HG03442 (cell line): ENCODE measurements at regions not wholly inside any gene's neighbourhood (a gene's known extent, or its start where the extent isn't known, plus 50 kb on each side); places are given as distances from the start of the nearest gene placed in this dataset.

Experiments used
- ATAC-seq: cut with Tn5 transposase; IDR thresholded peaks from one replicate; pipeline ENCODE4 v1.9.1; 2021; ENCODE audit warnings: mild to moderate bottlenecking, moderate library complexity; ENCODE audit not compliant: unreplicated experiment

DNA sequence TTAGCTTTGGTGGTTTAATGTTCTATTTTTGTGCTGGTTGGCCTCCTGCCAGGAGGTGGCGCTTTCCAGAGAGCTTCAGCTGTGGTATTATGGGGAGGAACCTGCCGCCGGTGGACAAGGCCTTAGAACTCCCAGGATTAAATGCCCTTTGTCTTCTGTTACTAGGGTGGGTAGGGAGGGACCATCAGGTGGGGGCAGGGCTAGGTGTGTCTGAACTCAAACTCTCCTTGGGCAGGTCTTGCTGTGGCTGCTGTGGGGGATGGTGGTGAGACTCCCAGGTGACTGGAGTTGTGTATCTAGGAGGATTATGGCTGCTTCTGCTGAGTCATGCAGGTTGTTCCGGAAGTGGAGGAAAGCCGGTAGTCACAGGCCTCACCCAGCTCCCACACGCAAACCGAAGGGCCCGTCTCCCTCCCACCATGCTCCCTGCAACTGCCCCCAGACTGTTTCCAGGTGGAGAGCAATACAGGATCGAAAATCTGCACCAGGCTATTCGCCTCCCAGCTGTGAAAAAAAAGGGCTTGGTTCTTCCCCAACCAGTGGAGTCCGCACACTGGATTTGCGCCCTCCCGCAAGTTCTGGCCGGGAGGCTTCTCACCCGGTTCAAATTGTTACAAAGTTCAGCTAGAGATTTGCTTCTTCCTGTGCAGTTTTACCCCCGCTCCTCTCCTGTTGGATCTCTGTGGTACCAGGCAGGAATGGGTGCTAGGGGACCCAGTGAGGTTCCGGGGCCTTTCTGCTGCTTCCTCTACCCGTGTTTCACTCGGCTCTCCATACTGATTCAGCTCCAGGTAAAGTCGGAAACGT, 220.5 kb downstream of the CENPF start:
- no peak for ATAC-seq

DNA sequence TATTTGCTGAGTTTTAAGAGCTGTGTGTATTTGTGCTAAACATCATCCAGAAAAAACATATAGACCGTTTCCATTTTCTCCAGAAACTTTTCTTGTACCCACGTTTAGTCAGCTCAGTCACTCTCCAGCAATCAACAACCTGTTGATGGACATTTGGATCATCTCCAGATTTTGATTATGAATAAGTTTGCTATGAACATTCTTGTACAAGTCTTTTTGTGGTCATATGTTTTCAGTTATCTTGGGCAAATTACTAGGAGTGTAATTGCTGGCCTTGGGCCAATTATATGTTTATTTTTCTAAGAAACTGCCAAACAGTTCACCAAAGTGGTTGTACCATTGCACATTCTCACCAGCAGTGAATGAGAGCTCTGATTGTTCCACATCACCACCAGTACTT, 221.8 kb downstream of the CENPF start:
- no peak for ATAC-seq

DNA sequence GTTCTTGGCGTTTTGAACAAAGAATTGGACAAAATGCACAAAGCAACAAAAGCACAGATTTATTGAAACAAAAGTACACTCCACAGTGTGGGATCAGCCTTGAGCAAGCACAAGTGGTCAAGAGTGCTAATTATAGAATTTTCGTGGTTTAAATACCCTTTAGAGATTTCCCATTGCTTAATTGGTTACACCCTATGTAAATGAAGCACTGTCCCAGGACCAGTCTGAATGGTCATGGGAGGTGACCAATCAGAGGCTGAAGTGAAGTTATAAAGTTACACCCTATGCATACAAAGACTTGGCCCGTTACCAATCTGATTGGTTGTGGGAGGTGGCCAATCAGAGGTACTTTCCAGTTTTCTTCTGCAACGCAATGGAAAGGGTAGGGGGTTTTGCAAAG, 223.6 kb downstream of the CENPF start:
- ATAC-seq = no peak

DNA sequence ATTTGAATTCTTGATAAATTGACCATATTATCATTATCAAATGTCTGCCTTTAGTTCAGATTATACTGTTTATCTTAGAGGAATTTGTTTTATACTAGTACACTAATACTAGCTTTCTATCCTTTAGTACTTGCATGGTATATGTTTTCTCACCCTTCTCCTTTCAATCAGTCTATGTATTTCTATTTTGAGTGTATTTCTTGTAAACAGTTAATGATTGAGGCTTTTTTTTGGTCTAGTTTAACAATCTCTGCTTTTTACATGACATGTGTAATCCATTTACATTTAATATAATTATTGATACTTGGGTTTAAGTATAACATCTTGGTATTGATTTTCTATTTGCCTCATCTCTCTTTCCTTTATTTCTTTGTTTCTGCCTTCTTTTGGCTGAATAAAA, 224.9 kb downstream of the CENPF start:
- ATAC-seq = no peak

DNA sequence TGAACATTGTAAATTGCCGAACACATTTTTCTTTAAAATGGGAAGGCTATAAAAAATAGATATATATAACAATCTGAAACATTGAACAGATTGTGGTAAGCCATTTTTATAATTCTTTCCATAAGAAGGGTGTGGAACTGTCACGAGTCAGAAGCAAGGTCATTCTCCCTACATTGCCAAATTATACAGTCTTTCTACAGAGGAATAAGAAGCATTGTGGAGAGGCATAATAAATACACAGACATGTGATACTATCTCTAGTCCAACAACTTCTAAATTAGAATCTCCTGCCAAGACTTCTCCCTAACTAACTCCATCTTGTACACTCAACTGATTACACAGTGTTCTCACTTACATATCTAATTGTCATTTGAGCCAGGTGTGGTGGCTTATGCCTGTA, 227.9 kb downstream of the CENPF start:
- ATAC-seq = no peak

DNA sequence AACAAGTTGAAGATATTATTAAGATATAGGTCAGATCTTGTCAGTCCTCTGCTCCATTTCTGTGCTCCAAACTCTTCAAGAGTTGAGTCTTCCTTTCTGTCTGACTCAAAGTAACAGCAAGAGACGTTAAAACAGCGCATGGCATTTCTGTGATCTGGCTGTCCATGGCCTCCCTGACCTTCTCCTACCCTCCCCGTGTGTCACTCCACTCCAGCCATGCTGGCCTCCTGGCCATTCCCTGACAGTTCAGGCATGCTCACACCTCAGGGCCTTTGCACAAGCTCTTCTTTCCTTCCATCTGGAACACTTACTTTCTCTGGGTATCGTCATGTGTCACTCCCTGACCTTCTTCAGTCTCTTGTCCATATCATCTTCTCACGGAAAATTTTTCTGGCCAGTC, 229.0 kb downstream of the CENPF start:
- ATAC-seq = no peak

DNA sequence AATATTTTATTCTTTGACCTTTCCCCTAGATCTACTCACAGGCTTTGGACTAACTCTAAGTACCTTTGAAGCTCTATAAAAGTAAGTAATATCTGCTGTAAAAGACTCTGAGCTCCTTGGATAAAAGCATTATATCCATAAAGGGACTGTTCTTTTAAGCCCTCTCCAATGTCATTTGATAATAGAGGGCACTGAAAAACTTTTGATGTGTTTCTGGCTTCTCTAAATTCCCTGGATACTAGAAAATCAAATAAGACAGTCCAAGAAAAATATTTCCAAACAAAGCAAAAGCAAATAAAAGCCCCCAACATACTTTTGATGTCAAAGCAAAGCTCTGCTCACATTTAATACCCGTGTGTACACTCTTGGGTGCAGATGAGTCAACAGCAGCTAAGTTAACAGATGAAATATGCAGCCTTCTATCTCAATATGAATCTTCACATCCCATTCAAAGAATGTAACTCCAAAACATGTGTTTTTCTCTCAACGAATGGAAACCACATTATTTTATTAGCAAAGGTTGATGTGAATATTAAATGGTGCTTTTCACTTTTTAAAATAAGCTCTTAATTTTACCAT, 230.3 kb downstream of the CENPF start:
- no peak for ATAC-seq

DNA sequence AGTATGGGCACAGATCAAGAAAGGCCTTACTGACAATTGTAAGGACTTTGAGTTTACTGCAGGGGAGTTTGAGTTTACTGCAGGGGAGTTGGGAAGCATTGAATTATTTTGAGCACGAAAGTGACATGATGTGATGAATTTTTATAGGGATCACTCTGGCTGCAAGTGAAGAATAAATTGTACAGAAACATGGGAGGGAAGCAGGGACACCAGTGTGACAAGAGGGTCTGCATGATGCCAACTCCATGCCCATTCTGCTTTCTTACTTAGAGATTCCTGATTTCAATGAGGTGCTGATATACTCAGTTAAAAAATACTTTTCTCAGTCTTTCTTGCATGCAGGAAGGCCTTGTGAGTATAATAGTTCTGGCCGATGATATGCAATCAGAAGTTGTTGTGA, 234.4 kb downstream of the CENPF start:
- ATAC-seq = no peak

DNA sequence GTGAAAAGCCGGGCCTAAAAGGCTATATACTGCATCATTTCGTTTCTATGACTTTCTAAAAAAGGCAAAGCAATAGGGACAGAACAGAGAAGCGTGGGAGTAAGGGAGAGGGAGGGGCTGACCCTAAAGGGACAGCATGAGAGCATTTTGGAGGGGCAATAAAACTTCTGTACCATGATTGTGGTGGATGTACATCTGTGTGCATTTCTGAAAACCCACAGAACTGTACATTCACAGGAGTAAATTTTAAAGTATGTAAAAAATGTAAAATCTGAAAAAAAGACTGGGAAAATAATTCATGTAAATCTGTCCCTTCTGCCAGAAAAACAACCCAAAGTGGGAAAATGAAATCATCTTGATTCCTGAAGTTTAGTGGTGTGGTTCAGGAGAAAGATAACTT, 235.4 kb downstream of the CENPF start:
- ATAC-seq = no peak

DNA sequence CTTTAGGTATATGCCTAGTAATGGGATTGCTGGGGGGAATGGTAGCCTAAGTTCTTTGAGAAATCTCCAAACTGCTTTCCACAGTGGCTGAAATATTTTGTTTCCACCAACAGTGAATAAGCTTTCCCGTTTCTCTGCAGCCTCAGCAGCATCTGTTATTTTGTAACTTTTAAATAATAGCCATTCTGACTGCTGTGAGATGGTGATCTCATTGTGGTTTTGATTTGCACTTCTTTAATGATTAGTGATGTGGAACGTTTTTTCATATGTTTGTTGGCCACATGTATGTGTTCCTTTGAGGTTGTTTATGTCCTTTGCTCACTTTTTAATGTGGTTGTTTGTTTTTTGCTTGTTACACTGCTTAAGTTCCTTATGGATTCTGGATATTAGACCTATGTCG, 237.4 kb downstream of the CENPF start:
- ATAC-seq = no peak

DNA sequence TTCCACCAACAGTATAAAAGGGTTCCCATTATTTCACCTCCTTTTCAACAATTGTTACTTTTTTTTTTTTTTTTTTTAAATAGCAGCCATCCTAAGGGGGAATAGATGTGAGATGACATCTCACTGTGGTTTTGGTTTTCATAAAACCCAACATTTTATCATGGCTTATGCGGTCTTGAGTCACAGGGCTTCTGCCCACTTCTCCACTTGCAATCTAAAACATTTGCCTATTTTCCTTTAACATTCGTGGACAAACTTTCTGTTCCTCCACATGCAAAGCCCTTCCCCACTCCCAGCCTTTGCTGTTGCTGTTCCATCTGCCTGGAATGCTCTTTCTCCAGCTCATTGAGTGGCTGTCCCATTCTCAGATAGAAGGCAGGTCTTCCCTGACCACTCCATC, 239.7 kb upstream of the KCNK2 start:
- ATAC-seq = no peak

DNA sequence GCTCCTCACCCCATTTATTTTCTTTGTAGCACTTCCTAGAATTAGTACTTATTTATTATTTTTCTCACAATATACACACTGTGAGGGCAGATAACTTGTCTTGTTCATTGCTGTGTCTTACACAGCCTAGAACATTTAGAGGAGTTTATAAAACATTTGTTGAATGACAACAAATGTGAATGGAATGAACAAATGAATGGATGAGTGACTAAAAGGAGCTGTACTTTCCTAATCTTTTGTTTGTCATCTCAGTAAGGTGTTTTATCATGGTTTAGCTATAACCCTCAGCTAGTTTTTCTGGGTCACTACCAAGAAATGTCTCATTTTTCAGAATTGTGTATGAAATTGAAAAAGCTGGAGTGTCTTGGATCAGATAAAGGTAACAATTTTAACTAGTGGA, 239.3 kb upstream of the KCNK2 start:
- no peak for ATAC-seq

DNA sequence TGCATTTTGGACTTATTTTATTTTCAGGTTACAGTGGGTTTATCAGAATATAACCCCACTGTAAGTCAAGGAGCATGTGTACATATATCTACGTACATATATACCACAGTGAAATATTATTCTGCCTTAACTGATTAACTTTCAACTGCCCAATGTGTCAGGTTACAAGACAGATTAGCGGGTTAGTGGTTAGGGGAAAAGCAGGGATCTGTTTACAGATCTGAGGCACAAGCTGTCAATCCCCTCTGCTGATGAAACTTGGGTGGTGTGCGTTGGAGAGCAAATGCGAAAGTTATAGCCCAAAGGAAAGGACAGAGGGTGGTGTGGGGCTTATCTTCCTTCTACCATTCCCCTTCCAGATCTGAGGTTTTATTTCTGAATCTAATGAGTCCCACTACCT, 238.2 kb upstream of the KCNK2 start:
- no peak for ATAC-seq

DNA sequence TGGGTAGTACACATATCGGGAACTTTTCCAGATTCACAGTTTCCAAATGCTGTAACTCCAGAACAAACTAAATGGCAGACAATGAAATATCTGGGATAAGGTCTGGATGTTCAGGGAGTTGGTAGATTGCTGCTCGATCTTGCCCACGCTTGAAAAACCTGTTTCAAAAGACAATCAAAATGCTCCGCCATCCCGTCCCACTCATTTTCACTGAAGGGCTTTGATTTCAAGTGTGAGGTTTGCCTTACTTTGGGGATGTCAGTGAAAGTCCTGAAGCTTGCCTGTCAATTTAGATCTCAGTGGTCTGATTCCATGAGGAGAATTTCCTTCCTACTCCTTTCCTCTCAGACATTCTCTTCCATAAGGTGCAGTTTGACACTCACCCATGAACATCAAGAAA, 236.3 kb upstream of the KCNK2 start:
- no peak for ATAC-seq

DNA sequence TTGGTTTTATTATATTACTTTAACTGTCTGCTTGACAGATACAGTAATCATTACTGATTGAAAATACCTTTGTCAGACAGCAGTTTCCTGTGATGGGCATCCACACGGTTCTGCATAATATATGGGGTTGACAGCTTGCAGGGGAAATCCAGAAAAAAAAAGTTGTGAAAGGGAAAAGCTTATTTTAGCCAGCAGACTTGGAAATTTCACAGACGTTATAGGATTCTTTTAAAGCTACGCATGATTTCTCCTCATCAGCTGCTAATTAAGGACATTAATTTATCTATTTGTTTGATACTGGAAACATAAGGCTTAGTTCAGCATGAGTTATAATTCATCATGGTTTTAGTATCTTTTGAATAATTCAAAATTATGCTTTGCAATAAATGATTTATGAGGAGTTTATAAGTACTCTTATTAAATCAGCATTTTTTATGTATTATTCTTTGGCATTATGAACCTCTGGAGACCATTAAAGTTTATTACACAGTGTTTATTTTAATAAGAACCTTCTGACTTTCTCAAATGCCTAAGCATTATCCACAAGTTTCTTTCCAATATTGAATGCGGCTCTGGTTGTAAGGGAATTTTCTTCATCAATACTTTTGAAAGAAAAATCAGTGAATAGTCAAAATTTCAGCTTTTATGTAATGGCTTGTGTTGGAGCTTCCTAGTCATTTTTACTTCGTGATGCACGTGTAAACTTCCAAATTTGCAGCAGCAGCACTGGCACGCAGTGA, 235.3 kb upstream of the KCNK2 start:
- ATAC-seq = no peak

DNA sequence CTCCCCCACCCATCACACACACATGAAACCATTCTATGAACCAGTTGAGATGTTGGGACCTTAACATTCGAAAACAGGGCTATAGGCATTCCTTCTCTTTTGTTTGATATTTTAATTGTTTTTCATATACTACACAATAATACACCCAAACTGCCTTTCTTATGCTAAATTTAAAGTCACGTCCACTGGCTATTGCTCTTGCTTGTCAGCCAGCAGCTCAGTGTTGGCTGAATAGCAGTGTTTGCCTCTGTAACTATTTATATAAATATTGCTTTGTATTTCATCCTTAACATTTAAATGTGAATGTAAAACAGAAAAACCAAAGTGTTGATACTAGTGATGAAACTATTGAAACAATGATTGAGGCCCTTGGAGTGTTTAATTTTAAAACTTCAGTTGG, 234.4 kb upstream of the KCNK2 start:
- no peak for ATAC-seq

DNA sequence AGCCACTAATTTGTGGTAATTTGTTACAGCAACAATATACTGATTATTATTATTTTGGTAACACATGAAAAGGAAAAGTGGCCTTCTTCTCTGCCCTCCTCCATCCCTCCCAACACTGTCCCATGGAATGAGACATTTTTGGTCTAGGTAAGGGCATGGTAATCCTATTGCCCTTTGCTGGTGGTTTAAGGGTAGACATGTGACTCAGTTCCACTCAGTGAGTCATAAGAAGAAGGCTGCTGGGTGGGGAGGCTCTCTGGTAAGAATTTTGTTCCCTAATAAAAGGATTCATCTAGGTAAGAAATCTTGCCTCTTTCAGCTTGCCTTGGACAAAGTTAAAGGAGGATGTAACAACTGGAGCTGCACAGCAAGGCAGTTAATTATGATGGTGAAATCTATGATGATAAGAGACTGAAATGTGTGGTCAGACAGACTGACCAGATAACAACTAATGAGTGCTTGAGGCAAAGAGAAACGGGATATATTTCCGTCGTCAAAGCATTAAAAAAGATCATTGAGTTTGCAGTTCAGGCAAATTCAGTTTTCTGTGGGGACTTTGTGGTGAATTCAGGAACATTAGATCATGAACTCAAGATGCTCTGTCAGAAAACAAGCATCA, 232.0 kb upstream of the KCNK2 start:
- no peak for ATAC-seq

DNA sequence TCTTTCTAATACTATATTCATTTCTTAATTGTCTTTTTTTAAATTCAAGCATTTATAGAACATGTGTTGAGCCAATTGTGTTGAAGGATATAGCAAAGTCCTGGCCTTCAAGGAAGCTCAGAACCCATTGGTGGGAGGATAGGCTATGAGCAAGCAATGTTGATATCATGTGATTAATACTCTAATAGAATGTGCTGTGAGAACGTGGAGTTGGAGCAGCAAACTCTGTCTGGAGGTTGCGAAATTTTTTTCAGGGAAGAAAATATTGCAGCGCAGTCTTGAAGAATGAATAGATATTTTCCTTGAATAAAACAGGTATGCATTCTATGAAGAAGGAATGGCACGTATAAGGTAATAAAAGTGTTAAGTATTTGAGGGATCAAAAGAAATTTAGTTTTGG, 229.2 kb upstream of the KCNK2 start:
- ATAC-seq = no peak

DNA sequence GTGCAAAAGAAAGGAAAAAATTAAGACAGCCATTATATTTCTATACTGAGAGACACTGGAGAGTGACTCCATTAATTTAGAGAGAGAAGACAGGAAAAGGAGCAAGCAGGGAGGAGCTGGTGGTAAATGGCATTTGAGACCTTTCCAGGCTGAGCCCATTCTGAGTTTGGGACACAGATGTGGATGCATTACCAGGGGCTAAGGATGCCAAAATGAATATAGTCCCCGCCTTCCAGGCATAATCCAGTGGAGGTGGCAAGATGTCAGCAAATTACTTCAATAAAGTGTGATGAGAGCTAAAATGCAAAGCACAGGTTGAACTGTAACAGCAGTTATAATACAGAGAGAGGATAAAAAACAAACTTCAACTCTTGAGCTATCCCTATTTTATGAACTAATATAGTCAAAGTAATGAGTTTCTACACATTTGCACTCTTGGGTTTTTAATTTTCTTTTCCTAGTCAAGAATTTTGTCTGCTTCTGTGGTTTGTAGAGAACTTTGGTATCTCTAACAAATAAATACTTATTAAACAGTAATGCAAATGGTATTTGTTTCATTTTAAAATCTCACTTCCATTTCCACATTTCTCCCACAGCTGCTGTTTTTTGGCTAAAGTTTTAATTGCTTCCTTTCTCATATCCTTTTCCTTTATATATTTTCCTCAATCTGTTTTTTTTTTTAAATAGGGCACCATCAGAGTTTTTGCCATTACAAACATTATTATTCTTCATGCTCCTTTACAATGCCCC, 228.2 kb upstream of the KCNK2 start:
- no peak for ATAC-seq

DNA sequence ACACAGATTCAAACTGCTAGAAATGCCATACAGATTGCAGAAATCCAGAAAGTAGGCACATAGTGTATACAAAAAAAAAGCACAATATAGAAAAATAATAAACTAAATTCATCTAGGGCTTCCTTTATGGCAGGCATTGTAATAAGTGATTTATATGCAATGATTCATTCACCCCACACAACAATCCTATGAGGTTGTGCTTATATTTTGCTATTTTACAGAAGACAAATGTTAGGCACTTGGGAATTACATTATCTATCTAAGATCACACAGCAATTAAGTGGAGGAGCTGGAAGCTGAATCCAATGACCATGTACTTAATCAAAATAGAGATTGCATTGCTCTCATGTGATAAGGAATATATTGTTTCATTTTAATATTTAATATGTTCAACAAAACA, 225.7 kb upstream of the KCNK2 start:
- no peak for ATAC-seq

DNA sequence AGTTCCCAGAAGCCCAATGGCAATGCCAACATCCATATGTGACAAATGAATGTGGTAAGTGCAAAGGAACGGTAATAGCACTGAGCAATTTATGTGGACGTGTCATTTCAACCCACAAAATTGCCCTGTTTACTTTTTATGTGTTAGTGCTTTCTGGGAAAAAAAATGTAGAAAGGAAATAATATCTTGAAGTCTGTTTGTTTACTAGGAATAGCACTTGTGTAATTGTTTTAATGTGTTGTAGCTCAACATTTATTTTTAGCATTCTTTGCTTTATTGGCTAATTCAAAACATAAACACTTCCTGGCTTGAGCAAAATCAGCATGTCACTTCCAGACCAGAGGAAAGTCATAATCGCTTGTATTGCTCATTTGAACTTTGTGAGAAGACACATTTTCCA, 224.8 kb upstream of the KCNK2 start:
- ATAC-seq = no peak
